ENCODE measurements at regions not wholly inside any gene's neighbourhood (a gene's known extent, or its start where the extent isn't known, plus 50 kb on each side); places are given as distances from the start of the nearest gene placed in this dataset.
A peak's percentile ranks its signal among the peaks of the same experiment; 100 is the strongest.
"Not testable (repeated sequence)": the region's sequence is repeated elsewhere in the genome, so short reads cannot be mapped to it uniquely, and the experiment has no call there.

DNA sequence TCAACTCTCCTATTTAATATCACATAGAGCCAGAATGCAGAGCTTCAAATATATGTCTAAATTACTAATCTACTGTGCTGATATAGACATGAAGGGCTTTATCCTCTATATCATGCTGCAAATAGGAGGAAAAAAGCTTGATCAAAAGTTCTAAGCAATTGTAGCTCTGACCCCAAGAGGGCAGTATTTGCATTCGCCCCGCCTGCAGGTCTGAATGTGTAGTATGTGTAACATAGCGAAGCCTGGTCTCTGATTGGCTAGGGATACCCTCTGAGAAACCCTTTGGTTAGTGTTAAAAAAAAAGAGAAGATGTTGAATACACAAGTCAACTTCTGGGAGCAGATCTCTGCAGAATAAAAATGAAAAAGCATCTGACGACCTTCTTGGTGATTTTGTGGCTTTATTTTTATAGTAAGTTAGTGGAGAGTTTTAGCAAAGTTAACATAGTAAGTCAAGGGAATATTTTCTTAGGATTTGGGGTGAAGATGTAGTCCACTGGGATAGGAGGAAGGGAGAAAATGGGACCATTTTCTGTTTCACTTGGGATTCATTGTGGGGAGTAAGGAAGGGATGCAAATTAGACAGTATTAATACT is 151.6 kb upstream of the OR4E1 start:
- peak; percentile 16 for DNase-seq (ENCODE audit: low read depth)

DNA sequence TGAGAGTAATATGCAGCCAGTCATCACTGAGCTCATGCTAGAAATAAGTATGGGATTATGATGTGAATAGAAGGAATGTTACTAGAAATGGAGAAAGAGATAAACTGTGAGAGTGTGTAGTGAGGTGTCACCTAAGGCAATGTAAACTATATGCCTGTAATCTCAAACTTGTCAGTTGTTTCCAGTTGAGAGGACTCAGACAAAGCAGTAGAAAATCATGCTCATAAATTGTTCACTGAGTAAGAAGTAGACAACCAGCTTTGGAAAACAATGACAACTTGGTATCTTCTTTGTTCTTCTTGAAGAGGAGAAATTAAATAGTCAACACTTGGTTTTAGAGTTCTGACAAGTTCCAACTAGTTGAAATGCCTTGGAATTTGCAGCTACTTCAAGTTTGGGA is 148.5 kb upstream of the OR4E1 start:
- no peak for DNase-seq (ENCODE audit: low read depth)

DNA sequence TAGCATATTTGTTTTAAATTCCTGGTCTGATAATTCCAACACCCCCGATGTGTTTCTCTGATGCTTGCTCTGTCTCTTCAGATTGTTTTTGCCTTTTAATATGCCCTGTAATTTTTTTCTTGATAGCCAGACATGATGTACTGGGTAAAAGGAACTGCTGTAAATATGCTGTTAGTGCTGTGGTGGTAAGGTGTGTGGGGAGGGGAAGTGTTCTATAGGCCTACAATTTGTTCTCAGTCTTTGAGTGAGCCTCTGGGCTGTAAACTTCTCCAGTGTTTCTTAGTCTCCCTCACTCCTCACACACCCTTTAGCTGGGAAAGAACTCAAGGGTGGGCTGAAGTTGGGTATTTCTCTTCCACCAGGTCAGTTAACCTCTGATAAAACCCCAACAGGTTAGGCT is 147.0 kb upstream of the OR4E1 start:
- no peak for DNase-seq (ENCODE audit: low read depth)

DNA sequence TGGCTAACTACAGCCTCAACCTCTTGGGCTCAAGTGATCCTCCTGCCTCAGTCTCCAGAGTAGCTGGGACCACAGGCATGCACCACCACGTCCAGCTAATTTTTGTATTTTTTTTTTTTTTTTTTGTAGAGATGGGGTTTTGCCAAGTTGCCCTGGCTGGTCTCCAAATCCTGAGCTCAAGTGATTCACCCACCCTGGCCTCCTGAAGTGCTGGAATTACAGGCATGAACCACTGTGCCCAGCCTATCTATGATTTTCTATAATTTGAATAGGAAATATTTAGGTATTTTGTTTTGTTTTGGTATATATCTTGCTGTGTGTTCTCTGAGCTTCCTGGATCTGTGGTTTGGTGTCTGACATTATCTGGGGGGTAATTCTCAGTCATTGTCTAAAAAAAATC is 146.3 kb upstream of the OR4E1 start:
- DNase-seq (ENCODE audit: low read depth): not testable (repeated sequence)

DNA sequence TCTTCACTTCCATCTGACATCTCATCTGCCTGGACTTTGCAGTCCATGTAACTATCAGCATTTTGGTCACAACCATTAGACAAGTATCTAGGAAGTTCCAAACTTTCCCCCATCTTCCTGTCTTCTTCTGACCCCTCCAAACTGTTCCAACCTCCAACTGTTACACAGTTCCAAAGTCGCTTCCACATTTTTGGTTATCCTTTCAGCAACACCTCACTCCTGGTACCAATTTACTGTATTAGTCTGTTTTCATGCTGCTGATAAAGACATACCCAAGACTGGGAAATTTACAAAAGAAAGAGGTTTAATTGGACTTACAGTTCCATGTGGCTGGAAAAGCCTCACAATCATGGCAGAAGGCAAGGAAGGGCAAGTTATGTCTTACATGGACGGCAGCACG is 143.4 kb upstream of the OR4E1 start:
- not testable (repeated sequence) for DNase-seq (ENCODE audit: low read depth)

DNA sequence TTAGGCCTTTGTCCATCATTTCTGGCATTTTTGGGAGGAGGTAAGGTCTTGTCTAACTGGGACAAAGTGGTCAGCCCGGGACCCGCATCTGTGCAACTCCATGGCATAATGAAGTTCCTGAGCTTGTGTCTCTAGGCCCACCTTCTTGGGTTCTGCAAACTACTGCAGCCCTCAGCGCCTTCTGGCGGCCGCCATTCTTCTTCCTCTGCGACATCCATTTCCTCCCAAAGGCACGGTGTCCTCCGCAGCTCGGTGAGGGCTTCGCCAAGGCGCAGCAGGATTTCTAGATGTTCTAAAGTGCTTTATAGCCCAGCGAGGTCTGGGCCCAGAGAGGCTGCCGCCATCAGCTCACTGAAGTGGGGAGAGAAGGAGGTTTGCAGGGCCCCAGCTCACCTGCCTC is 134.4 kb upstream of the OR4E1 start:
- no peak for DNase-seq (ENCODE audit: low read depth)

DNA sequence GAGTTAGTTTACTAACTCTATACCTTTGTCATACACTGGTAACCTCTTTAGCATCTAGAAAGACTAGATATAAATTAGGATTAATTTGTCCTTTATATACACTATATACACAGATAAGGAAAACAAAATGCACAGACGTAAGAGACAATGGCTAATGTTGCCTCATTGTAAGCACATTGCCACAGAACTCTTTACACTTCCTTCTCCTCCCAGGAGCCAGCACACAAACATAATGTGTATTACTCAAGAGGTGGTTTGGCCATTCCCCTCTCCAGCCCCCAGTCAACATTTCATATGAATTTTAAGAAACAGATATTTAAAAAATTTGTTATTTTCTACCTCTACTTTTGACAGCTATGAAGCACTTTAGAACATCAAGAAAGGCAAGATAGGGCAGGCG is 131.4 kb upstream of the OR4E1 start:
- DNase-seq (ENCODE audit: low read depth): no peak

DNA sequence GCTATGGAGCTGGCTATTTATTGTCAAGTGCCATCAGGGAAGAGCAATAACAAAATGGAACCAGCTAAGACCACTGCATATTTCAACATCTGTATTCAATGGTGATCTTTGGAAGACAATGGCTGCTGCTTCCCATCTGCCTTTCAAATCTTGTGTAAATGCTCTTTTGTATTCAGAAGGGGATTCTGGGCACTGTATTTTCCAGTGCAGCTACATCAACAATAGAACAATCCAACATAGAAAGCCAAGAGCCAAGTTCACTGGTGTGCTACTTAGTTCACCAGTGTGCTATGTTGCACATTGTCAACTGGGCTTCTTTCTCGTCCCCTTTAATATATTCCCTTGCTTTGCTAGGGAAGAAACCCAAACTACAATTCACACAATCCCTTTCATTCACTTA is 128.8 kb upstream of the OR4E1 start:
- DNase-seq (ENCODE audit: low read depth): no peak

DNA sequence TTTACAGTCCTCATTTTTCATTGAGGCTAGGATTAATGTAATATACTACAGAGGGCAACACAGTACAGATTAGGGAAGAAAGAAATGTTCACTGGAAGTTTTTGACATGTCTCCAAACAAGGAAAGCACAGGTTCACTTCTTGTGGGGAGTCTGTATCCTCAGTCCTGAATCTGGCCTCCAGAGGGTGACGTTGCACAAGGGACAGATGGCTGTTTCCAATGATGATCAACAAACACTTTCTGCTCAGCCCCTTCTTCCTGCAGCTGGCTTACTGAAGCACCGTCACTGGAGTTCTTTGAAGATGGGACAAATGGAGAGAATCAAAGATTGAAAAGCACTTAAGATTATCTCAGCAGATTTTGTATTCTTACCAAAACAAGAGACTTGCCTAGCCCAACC is 123.3 kb upstream of the OR4E1 start:
- no peak for DNase-seq (ENCODE audit: low read depth)

DNA sequence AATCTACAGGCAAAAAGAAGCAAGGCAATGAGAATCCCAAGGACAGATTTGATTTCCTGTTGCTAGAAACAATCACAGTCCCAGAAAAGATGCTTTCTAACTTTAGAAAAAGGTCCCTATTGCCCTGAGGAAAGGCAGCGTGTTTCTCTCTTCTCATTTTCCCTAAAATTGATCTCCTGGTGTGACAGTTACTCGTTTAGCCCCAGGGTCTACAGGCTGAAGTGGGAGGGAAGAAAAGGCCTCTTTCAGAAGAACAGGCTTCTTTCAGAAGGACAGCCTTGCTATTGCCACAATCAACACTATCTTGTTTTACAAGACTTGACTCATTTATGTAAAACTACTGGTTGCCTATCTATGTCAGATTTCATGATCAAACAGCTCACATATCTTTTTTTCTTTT is 121.8 kb upstream of the OR4E1 start:
- DNase-seq (ENCODE audit: low read depth): no peak

DNA sequence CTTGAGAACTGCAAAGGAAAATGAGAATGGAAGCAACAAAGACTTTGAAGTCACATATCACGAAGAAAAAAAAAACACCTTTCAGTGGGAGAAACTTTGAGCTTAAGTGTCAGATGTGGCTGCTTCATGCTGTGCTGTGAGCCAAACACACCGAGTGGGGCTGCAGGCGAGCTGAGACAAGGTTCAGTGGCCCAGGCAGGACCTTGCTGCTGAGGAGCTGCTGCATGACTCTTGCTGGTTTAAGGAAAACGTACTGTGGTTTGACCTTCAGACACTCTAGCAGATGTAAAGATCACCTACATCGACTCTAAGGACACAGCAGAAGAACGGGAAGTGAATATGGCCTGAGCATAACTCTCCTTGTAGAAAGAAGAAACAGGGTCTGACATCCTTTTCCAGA is 118.1 kb upstream of the OR4E1 start:
- DNase-seq (ENCODE audit: low read depth): no peak

DNA sequence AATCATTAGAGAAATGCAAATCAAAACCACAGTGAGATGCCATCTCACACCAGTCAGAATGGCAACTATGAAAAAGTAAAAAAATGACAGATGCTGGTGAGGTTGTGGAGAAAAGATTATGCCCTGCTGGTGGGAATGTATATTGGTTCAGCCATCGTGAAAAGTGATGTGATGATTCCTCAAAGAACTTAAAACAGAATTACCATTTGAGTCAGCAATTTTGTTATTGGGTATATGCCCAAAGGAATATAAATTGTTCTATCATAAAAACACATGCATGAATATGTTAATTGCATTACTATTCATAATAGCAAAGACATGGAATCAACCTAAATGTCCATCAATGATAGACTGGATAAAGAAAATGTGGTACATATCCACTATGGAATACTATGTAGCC is 115.1 kb upstream of the OR4E1 start:
- not testable (repeated sequence) for DNase-seq (ENCODE audit: low read depth)

DNA sequence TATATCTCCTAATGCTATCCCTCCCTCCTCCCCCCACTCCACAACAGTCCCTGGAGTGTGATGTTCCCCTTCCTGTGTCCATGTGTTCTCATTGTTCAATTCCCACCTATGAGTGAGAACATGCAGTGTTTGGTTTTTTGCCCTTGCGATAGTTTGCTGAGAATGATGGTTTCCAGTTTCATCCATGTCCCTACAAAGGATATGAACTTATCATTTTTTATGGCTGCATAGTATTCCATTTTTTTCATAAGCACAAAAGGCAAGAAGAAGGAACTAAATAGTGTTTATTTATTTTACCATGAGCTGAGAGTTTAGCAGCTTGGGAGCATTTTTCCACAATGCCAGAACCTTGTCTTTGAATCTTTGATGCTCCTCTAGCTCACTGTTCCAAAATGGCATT is 113.6 kb upstream of the OR4E1 start:
- DNase-seq (ENCODE audit: low read depth): not testable (repeated sequence)

DNA sequence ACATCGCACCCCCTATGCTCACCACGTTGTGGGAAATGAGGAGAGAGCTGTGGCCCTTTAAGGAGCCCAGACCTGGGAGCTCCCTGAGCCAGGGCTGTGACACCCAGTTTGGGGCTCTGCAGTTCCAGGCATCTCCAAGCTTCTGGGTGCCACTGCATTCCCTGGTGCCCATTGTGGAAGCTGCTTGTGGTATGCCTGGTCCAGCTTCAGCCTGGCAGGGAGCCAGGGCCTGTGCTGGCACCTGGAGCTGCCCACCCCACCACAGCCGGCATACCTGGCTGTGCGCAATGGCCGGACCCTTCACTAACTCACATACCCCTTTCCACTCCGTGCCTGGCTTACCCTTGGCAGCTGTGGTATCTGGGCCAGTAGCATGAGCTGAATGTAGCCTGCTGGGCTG is 107.9 kb upstream of the OR4E1 start:
- no peak for DNase-seq (ENCODE audit: low read depth)

DNA sequence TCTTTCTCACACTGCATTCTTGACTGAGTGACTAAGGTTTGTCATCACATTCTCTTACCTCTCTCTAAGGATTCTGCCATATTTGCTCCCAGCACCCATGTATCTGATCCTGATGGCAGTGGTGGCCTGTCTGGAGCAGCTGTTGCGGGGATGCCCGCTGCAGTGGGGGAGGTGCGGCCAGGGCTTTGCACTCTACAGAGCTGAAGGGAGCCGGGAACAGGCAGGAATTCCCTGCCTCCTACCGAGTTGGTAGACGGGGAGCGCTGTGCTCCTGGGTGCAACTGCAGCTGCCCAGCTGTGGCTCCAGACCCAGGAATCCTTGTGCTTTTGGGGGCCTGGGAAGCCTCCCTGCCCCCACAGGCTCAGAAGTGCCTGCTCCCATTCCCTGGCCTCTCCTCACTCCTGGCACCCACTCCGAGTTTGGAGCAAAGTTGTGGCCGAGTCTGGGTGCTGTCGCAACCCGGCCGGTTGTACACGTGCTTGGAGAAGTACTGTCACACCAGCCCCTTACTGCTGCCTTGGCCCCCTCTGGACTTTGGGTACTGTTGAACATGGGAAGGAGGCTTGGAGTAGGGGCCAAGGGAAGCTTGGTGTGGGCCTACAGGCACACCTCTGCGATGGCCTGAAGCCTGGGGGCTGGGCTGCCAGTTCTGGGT is 106.9 kb upstream of the OR4E1 start:
- DNase-seq (ENCODE audit: low read depth): no peak

DNA sequence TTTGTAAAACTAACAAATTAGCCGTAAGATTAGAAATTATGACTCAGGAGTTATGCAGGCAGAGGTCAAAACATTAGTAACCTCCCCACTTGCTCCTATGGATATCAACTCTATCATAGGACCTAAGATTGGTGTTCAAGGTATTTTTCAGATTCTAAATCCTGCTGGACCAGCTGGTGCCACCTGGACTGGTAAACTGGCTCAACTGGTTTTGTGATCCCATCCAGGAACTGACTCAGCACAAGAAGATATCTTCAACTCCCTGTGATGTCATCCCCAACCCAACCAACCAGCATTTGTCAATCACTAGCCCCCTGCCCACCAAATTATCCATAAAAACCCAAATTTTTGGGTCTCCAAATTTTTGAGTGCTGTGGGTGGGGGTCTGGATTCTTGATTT is 98.1 kb upstream of the OR4E1 start:
- no peak for DNase-seq (ENCODE audit: low read depth)

DNA sequence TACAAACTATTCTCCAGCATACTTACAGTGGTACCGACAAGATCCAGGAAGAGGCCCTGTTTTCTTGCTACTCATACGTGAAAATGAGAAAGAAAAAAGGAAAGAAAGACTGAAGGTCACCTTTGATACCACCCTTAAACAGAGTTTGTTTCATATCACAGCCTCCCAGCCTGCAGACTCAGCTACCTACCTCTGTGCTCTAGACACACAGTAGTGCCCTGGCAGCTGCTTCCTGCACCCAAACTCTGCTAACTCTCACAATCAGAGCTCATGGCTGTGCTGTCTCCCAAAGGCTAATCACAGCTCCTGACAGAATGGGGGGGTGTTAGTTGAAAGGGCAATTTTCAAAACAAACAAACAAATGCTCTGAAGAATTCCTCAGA is 95.2 kb upstream of the OR4E1 start:
- DNase-seq (ENCODE audit: low read depth): no peak

DNA sequence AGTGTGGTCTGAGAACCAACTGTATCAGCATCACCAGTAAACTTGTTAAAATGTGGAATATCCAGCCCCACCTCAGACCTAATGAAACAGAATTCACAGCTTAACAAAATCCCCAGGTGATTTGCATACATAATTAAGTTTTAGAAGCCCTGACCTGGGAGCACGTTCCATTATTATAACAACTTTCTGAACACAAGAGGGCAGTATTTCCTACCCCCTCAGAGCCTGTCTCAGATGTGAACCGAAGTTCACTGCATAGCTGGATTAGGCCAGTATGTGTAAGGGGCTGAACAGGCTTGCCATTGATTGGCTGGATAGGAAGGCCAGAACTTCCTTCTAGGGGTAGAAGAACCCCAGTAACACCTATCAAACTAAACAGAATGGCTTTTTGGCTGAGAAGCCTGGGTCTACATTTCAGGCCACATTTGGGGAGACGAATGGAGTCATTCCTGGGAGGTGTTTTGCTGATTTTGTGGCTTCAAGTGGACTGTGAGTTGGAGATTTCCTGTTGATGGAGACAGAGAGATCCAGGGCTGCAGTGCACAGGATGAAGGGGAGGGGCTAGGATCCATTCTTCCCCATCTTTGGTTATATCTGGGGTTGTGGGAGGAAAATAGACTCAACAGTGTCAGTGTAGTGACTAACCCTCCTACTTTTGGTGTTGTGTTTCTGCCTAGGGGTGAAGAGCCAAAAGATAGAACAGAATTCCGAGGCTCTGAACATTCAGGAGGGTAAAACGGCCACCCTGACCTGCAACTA is 94.7 kb upstream of the OR4E1 start:
- no peak for DNase-seq (ENCODE audit: low read depth)

DNA sequence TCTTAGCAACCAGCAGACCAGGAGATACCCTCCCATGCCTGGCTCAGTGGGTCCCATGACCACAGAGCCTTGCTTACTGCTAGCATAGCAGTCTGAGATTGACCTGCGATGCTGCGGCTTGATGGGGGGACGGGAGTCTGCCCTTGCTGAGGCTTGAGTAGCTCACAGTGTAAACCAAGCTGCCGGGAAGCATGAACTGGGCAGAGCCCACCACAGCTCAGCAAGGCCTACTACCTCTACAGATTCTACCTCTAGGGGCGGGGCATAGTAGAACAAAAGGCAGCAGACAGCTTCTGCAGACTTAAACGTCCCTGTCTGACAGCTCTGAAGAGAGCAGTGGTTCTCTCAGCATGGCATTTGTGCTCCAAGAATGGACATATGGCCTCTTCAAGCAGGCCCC is 86.7 kb upstream of the OR4E1 start:
- DNase-seq (ENCODE audit: low read depth): not testable (repeated sequence)

DNA sequence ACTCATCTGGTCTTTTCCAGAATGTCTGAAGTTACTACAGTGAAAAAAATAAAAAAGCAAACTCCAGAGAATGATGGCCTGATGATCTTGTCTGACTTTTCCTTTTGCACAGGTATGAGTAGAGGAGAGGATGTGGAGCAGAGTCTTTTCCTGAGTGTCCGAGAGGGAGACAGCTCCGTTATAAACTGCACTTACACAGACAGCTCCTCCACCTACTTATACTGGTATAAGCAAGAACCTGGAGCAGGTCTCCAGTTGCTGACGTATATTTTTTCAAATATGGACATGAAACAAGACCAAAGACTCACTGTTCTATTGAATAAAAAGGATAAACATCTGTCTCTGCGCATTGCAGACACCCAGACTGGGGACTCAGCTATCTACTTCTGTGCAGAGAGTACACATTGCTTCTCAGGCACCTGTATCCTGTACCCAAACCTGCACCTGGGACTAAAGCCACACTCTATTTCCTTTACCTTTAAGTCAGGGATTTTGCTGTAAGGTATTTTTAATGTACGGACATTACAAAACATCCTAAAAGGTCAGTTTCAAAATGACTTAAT is 75.8 kb upstream of the OR4E1 start:
- DNase-seq (ENCODE audit: low read depth): no peak

DNA sequence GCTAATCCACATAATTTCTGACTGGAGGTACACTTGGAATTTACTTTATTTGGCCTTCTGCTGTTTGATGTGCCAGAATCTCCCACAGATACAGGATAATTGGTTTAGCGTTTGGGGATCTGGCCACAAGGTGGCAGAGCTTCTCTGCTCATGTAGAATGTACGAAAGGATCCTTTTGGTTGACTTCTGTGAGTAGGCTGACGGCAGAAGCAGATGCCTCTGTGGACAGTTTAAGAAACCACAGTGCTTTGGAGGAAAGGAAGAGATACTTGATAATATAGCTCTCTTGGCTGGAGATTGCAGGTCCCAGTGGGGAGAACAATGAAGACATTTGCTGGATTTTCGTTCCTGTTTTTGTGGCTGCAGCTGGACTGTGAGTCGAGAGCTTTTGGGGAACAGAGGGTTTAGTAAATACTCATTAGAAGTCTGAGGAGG is 75.3 kb upstream of the OR4E1 start:
- DNase-seq (ENCODE audit: low read depth): peak; percentile 9

DNA sequence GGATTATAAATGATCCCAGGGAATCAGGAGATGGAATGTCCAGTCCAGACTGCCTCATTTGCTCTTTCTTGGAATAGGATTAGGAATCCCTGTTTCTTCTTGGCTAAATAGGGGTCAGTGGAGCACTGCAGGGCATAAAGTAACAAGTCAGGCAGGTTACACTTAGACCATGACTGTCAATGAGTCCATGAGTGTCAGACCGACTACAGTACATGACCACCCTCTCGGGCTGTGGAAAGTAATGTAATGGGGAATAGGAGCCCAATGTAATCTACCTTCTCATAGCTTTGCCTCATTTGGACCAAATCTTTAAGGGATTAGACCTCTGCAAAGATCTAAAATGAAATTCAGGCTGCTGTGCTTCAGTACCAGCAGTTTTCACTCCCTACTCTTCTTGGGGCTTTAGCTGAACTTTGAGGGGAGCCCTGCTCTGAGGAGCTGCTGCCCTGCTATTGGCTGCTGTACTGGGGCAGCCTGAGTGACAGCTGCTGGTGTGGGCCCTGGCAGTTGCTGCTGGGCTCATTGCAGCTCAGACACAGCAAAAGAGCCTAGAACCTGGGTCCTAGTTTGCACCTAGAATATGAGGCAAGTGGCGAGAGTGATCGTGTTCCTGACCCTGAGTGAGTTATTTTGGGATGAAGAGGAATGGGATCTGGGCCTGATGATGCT is 62.2 kb upstream of the OR4E1 start:
- no peak for DNase-seq (ENCODE audit: low read depth)

DNA sequence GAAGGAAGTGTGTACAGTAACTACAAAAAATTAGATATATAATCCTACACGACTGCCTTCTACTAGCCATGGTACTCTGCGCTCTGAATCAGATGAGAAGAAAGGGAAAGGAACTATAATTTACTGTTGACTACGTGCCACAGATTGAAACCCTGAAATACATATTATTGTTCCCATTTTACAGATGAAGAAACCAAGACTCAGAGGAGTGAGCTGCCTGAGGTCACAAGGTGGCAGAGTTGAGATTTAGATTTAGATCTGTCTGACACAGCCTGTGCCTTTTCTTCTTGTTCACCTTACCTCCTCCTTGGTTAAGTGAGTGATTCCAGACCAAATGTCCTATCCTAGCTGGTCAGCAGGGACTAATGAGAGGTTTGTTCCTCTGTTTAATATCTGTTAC is 61.6 kb upstream of the OR4E1 start:
- DNase-seq (ENCODE audit: low read depth): no peak

All from activated T-cell treated with anti-CD3 and anti-CD28 coated beads for 1 hour (primary cell).